Mucosa of descending colon (tissue), 3 donors: ENCODE measurements at regions not wholly inside any gene's neighbourhood (a gene's known extent, or its start where the extent isn't known, plus 50 kb on each side); places are given as distances from the start of the nearest gene placed in this dataset.
"Not testable (repeated sequence)": the region's sequence is repeated elsewhere in the genome, so short reads cannot be mapped to it uniquely, and the experiment has no call there.

Experiments
- ATAC-seq: fragments of 200-7000 bp; cut with Tn5 transposase; one replicate; pipeline ENCODE4 v1.9.1; 2020; ENCODE audit warnings: mild to moderate bottlenecking, moderate library complexity
- DNase-seq, 3 donors: peaks; one replicate each; pipeline ENCODE4 v3.0.0-alpha.2; 2020
- H3K36me3 ChIP-seq: fragments of 200-600 bp; one replicate; pipeline ENCODE4 v1.8.0; 2021; ENCODE audit warnings: low read depth, mild to moderate bottlenecking
- H3K4me1 ChIP-seq: fragments of 200-600 bp; one replicate; pipeline ENCODE4 v1.8.0; 2021; ENCODE audit warnings: low read depth, mild to moderate bottlenecking
- H3K4me3 ChIP-seq: fragments of 200-600 bp; one replicate; pipeline ENCODE4 v1.8.0; 2021; ENCODE audit warnings: mild to moderate bottlenecking
- H3K9me3 ChIP-seq: fragments of 200-600 bp; one replicate; pipeline ENCODE4 v1.8.0; 2021; ENCODE audit warnings: mild to moderate bottlenecking
- intact Hi-C, 2 donors: fragments of 100-400 bp; cut with DNase I in 1 of 2; cut with micrococcal nuclease in 1 of 2; formaldehyde crosslinking; loops; one replicate each; pipeline versions ENCODE4 v1.11.0 to v1.11.1; 2022; cut with DNase I, micrococcal nuclease
- TF ChIP-seq, protein P1 (sequence below): fragments of 200-600 bp; IDR thresholded peaks from one replicate; pipeline ENCODE4 v1.8.0; 2022; ENCODE audit warnings: antibody characterized with exemption, mild to moderate bottlenecking
- donor health status: DM: no; HTN: no; CAD: no; lungs with moderate emphysema.
- donor health status: DM: no; HTN: no; CAD: no.
- donor health status: DM: no; HTN: yes; CAD: no.

DNA sequence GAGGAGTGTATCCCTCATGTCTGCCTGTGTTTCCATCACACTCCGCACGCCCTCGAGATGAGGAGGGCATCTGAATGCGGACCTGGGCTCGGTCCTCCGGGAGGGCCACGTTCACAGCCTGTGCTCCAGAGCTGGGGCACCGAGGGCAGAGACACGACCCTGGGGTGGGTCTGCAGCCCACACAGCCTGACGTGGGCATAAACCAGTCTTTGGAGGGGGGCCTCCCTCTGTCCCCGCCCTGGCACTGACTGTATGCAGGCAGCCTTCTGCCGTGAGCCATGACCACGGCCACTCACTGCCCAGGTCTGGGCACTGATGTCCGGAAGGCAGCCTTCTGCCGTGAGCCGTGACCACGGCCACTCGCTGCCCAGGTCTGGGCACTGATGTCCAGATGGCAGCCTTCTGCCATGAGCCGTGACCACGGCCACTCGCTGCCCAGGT, 1425.1 kb downstream of the BRD1 start:
- TF ChIP-seq, protein P1, sequence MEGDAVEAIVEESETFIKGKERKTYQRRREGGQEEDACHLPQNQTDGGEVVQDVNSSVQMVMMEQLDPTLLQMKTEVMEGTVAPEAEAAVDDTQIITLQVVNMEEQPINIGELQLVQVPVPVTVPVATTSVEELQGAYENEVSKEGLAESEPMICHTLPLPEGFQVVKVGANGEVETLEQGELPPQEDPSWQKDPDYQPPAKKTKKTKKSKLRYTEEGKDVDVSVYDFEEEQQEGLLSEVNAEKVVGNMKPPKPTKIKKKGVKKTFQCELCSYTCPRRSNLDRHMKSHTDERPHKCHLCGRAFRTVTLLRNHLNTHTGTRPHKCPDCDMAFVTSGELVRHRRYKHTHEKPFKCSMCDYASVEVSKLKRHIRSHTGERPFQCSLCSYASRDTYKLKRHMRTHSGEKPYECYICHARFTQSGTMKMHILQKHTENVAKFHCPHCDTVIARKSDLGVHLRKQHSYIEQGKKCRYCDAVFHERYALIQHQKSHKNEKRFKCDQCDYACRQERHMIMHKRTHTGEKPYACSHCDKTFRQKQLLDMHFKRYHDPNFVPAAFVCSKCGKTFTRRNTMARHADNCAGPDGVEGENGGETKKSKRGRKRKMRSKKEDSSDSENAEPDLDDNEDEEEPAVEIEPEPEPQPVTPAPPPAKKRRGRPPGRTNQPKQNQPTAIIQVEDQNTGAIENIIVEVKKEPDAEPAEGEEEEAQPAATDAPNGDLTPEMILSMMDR, result no peak
- ATAC-seq (no peak), DNase-seq (no peak)
- H3K4me1 ChIP-seq, result no peaks in the 10 kb centered on the region
- no peaks in the 10 kb centered on the region for H3K36me3 ChIP-seq
- intact Hi-C loops, result no loop called here
- H3K9me3 ChIP-seq, result no peaks in the 10 kb centered on the region
- no peak overlapping the region for H3K4me3 ChIP-seq

- intact Hi-C loops, H3K9me3 ChIP-seq, ATAC-seq, DNase-seq, H3K36me3 ChIP-seq, H3K4me3 ChIP-seq, H3K4me1 ChIP-seq: not testable (repeated sequence)
Measured at GRCh38 chr22:48401523-48401922, 1426.2 kb downstream of the BRD1 start.

GRCh38 chr22:48398181-48398905, 1429.3 kb downstream of the BRD1 start:
- Histone ChIP-seq H3K9me3 (no peaks in the 10 kb centered on the region), H3K4me3 (no peak overlapping the region), H3K36me3 (no peaks in the 10 kb centered on the region), H3K4me1 (no peaks in the 10 kb centered on the region)
- intact Hi-C loops, result no loop called here
- TF ChIP-seq, protein P1, result no peak
- no peak for ATAC-seq
- no peak for DNase-seq

GRCh38 chr22:48397531-48398180, 1430.0 kb downstream of the BRD1 start:
- ATAC-seq, result no peak
- H3K9me3 ChIP-seq, result no peaks in the 10 kb centered on the region
- no peaks in the 10 kb centered on the region for H3K4me1 ChIP-seq
- intact Hi-C loops, result no loop called here
- H3K4me3 ChIP-seq, result no peak overlapping the region
- H3K36me3 ChIP-seq, result no peaks in the 10 kb centered on the region
- no peak for DNase-seq
- TF ChIP-seq, protein P1, result no peak

DNA sequence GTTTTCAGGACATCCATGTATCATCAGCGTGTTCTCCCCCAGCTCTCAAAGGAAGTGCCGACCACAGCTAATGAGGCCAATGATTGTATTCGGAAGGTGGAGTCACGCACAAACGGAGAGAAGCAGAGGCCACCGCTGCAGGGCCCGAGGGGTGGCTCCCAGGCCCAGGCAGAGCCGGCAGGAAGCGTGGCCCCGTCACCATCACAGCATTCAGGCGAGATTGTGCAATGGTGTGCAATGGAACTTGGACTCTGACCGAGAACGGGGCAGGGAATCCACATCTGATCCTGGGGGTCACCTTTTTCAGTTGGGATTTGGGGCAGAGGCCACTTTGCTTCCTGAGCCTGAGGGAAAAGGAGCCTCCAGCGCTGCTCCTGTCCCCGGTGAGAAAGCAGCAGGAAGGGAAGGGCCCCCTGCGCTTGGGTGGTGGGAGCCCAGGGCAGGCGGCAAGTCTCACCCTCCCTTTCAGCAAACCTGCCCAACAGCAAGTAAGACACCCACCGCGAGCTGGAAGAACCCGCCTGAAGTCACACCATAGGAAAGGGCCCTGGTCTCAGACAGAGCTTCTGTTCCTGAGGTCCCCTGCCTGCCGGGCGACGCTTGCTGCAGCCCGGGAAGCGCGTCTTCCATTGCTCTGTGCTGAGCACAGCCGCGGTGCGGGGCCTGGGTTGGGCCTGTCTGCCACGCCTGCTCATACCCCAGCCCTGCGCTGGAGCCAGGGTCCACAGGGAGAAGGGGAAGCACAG, 1430.7 kb downstream of the BRD1 start:
- ATAC-seq (no peak), DNase-seq (no peak)
- H3K9me3 ChIP-seq, result no peaks in the 10 kb centered on the region
- intact Hi-C loops, result no loop called here
- H3K36me3 ChIP-seq, result no peaks in the 10 kb centered on the region
- no peak overlapping the region for H3K4me3 ChIP-seq
- TF ChIP-seq, protein P1, result no peak
- H3K4me1 ChIP-seq, result no peaks in the 10 kb centered on the region
